ENCODE measurements at regions not wholly inside any gene's neighbourhood (a gene's known extent, or its start where the extent isn't known, plus 50 kb on each side); places are given as distances from the start of the nearest gene placed in this dataset.

- DNase-seq, result no peak
Observed at GRCh38 chr13:53747825-53748224, 719.2 kb downstream of the OLFM4 start.

GRCh38 chr13:53749306-53749705, 720.7 kb downstream of the OLFM4 start:
- DNase-seq, result no peak

GRCh38 chr13:53759016-53759415, 730.4 kb downstream of the OLFM4 start:
- DNase-seq, result no peak

- no peak for DNase-seq
Observed at GRCh38 chr13:53775807-53776206, 747.2 kb downstream of the OLFM4 start.

GRCh38 chr13:53778937-53779336, 750.3 kb downstream of the OLFM4 start:
- DNase-seq, result no peak

- no peak for DNase-seq
Observed at GRCh38 chr13:53781941-53782340, 753.3 kb downstream of the OLFM4 start.

GRCh38 chr13:53782488-53782961, 753.9 kb downstream of the OLFM4 start:
- no peak for DNase-seq

GRCh38 chr13:53783471-53783870, 754.9 kb downstream of the OLFM4 start:
- no peak for DNase-seq

GRCh38 chr13:53788286-53788685, 759.7 kb downstream of the OLFM4 start:
- no peak for DNase-seq

- no peak for DNase-seq
Observed at GRCh38 chr13:53800011-53800410, 771.4 kb downstream of the OLFM4 start.

GRCh38 chr13:53807251-53807834, 778.7 kb downstream of the OLFM4 start:
- no peak for DNase-seq

GRCh38 chr13:53821632-53822031, 793.0 kb downstream of the OLFM4 start:
- no peak for DNase-seq

GRCh38 chr13:53822136-53822535, 793.5 kb downstream of the OLFM4 start:
- DNase-seq, result no peak

- DNase-seq, result no peak
Observed at GRCh38 chr13:53839461-53839860, 810.8 kb downstream of the OLFM4 start.

GRCh38 chr13:53844473-53845146, 816.0 kb downstream of the OLFM4 start:
- no peak for DNase-seq

GRCh38 chr13:53847502-53847901, 818.9 kb downstream of the OLFM4 start:
- DNase-seq, result no peak

- DNase-seq, result no peak
Observed at GRCh38 chr13:53848366-53848961, 819.9 kb downstream of the OLFM4 start.

- no peak for DNase-seq
Observed at GRCh38 chr13:53854321-53854720, 825.7 kb downstream of the OLFM4 start.

GRCh38 chr13:53856573-53857195, 828.1 kb downstream of the OLFM4 start:
- no peak for DNase-seq

GRCh38 chr13:53863520-53863919, 834.9 kb downstream of the OLFM4 start:
- DNase-seq, result no peak

- DNase-seq, result no peak
Observed at GRCh38 chr13:53873558-53873957, 844.9 kb downstream of the OLFM4 start.

GRCh38 chr13:53878861-53879260, 850.2 kb downstream of the OLFM4 start:
- DNase-seq, result no peak

- DNase-seq, result no peak
Observed at GRCh38 chr13:53885997-53886396, 857.4 kb downstream of the OLFM4 start.

- DNase-seq, result no peak
Observed at GRCh38 chr13:53890696-53891095, 862.1 kb downstream of the OLFM4 start.
